ENCODE measurements at regions not wholly inside any gene's neighbourhood (a gene's known extent, or its start where the extent isn't known, plus 50 kb on each side); places are given as distances from the start of the nearest gene placed in this dataset.

- Histone ChIP-seq H3K4me1 (peaks cover 0 to 22% (median 2%) of the 10 kb centered on the region in 4 donors), H3K4me3 (peak overlapping the region; percentile 34 to 71 (median 44)), H3K9me3 (no peaks in the 10 kb centered on the region)
Measured at GRCh38 chr22:46035380-46035741, 58.4 kb upstream of the WNT7B start.

GRCh38 chr22:46035742-46036557 lies 59.0 kb upstream of the WNT7B start:
- no peaks in the 10 kb centered on the region for H3K9me3 ChIP-seq
- peaks cover 0 to 22% (median 2%) of the 10 kb centered on the region in 4 donors for H3K4me1 ChIP-seq
- peak; percentile 100 for DNase-seq
- no peaks in the 10 kb centered on the region for H3K36me3 ChIP-seq
- H3K27me3 ChIP-seq: no peaks in the 10 kb centered on the region
- peak overlapping the region; percentile 92 to 97 (median 94) for H3K27ac ChIP-seq
- peak overlapping the region; percentile 56 to 82 (median 70) for H3K4me3 ChIP-seq
- TF ChIP-seq CTCF (IDR thresholded peaks at IDR 0.05): peak in 1 of 6 experiments; percentile 11
- peak; percentile 94 to 96 for TF ChIP-seq POLR2A (IDR thresholded peaks at IDR 0.05)

More at GRCh38 chr22:46035380-46035741, 58.4 kb upstream of the WNT7B start:
- no peak for TF ChIP-seq CTCF (IDR thresholded peaks at IDR 0.05)
- peak in 1 of 2 donors; percentile 31 for TF ChIP-seq POLR2A (IDR thresholded peaks at IDR 0.05)
- Histone ChIP-seq H3K36me3 (no peaks in the 10 kb centered on the region), H3K27me3 (no peaks in the 10 kb centered on the region), H3K27ac (peak overlapping the region; percentile 65 to 97 (median 94))
- no peak for DNase-seq

GRCh38 chr22:46036558-46037408 lies 59.8 kb upstream of the WNT7B start:
- peak in 3 of 6 experiments; percentile 8 to 39 (median 36) for TF ChIP-seq CTCF (IDR thresholded peaks at IDR 0.05)
- TF ChIP-seq POLR2A (IDR thresholded peaks at IDR 0.05): no peak
- Histone ChIP-seq H3K4me1 (peaks cover 0 to 22% (median 2%) of the 10 kb centered on the region in 4 donors), H3K9me3 (no peaks in the 10 kb centered on the region), H3K27ac (peak overlapping the region; percentile 92 to 97 (median 94)), H3K4me3 (peak overlapping the region; percentile 56 to 82 (median 70)), H3K36me3 (no peaks in the 10 kb centered on the region), H3K27me3 (no peaks in the 10 kb centered on the region)
- peak; percentile 55 to 75 (median 66) for DNase-seq

- Histone ChIP-seq H3K4me3 (no peak overlapping the region), H3K9me3 (no peaks in the 10 kb centered on the region), H3K36me3 (no peaks in the 10 kb centered on the region), H3K27me3 (no peaks in the 10 kb centered on the region), H3K4me1 (peaks cover 0 to 29% (median 2%) of the 10 kb centered on the region in 4 donors), H3K27ac (peak overlapping the region in 1 of 4 donors; percentile 17)
- TF ChIP-seq CTCF (IDR thresholded peaks at IDR 0.05): no peak
- no peak for TF ChIP-seq POLR2A (IDR thresholded peaks at IDR 0.05)
- no peak for DNase-seq
Measured at GRCh38 chr22:46038174-46038487, 61.2 kb upstream of the WNT7B start.

GRCh38 chr22:46038516-46039430 lies 61.8 kb upstream of the WNT7B start:
- Histone ChIP-seq H3K4me3 (no peak overlapping the region), H3K36me3 (no peaks in the 10 kb centered on the region), H3K27me3 (no peaks in the 10 kb centered on the region), H3K4me1 (peaks cover 0 to 35% (median 5%) of the 10 kb centered on the region in 4 donors), H3K9me3 (no peaks in the 10 kb centered on the region), H3K27ac (peak overlapping the region in 1 of 4 donors; percentile 17)
- DNase-seq: peak in 2 of 3 donors; percentile 44 to 45
- TF ChIP-seq POLR2A (IDR thresholded peaks at IDR 0.05): no peak
- TF ChIP-seq CTCF (IDR thresholded peaks at IDR 0.05): no peak
